Neural progenitor cell (in vitro differentiated cells): ENCODE measurements at regions not wholly inside any gene's neighbourhood (a gene's known extent, or its start where the extent isn't known, plus 50 kb on each side); places are given as distances from the start of the nearest gene placed in this dataset.

Experiments used
- EZH2 ChIP-seq: fragments of 200-600 bp; sonication (generic); IDR thresholded peaks from 2 replicates; pipeline ENCODE4 v1.6.1; 2017; ENCODE audit warnings: antibody characterized with exemption, mild to moderate bottlenecking, moderate library complexity
- EZH2phosphoT487 ChIP-seq: fragments of 200-600 bp; sonication (generic); IDR thresholded peaks from 2 replicates; pipeline ENCODE4 v1.6.1; 2017; ENCODE audit warnings: antibody characterized with exemption
- TF ChIP-seq, protein P1 (sequence below): fragments of 200-600 bp; sonication (generic); IDR thresholded peaks from 2 replicates; pipeline ENCODE4 v1.5.1; 2017; ENCODE audit warnings: antibody characterized with exemption, mild to moderate bottlenecking

DNA sequence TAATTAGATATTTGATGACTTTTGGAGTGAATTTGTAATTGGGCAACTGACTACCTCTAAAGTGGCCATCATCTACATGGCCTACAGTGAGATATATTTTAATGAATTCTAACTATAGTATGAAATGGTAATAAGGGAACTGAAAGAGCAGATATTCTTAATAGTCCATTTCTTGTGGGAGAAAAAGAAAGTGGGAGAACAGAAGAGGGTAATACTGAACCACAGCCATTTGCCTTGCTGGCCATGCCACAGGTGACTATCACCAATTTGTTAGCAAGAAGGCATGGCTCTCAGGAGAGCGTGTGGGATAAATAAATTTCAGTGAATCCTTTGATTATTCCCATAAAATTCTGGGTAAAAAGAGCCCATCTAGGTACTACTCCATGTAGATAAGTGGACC is 1074.0 kb upstream of the MAP3K7 start:
- TF ChIP-seq, protein P1, sequence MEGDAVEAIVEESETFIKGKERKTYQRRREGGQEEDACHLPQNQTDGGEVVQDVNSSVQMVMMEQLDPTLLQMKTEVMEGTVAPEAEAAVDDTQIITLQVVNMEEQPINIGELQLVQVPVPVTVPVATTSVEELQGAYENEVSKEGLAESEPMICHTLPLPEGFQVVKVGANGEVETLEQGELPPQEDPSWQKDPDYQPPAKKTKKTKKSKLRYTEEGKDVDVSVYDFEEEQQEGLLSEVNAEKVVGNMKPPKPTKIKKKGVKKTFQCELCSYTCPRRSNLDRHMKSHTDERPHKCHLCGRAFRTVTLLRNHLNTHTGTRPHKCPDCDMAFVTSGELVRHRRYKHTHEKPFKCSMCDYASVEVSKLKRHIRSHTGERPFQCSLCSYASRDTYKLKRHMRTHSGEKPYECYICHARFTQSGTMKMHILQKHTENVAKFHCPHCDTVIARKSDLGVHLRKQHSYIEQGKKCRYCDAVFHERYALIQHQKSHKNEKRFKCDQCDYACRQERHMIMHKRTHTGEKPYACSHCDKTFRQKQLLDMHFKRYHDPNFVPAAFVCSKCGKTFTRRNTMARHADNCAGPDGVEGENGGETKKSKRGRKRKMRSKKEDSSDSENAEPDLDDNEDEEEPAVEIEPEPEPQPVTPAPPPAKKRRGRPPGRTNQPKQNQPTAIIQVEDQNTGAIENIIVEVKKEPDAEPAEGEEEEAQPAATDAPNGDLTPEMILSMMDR, result no peak
- TF ChIP-seq EZH2, result no peak
- TF ChIP-seq EZH2phosphoT487, result no peak
